Right lobe of liver (tissue), 6 donors: ENCODE measurements at regions not wholly inside any gene's neighbourhood (a gene's known extent, or its start where the extent isn't known, plus 50 kb on each side); places are given as distances from the start of the nearest gene placed in this dataset.
"Not testable (repeated sequence)": the region's sequence is repeated elsewhere in the genome, so short reads cannot be mapped to it uniquely, and the experiment has no call there.

Experiments used
- ATAC-seq, 4 donors: fragments of 200-7000 bp; cut with Tn5 transposase; one replicate each; pipeline ENCODE4 v1.9.1; 2020; ENCODE audit warnings: mild to moderate bottlenecking in 4 of 4, moderate library complexity in 4 of 4
- DNase-seq, 3 donors: peaks; one replicate each; pipeline ENCODE4 v3.0.0-alpha.2; 2020
- H3K27ac ChIP-seq, 3 donors: fragments of 200-600 bp; one replicate each; pipeline ENCODE4 v1.8.0; 2022
- H3K27me3 ChIP-seq, 2 donors: fragments of 200-600 bp; one replicate each; pipeline ENCODE4 v1.8.0; 2022
- H3K36me3 ChIP-seq, 4 donors: fragments of 200-600 bp; sonication (generic) in 1 of 4; one replicate each; pipeline versions ENCODE4 v1.5.1 to v1.8.0; 2017 to 2022; ENCODE audit warnings: control low read depth in 1 of 4
- H3K4me1 ChIP-seq, 4 donors: fragments of 200-600 bp; sonication (generic) in 1 of 4; one replicate each; pipeline versions ENCODE4 v1.5.1 to v1.8.0; 2017 to 2022; ENCODE audit warnings: control low read depth in 1 of 4
- H3K4me3 ChIP-seq, 3 donors: fragments of 200-600 bp; one replicate each; pipeline ENCODE4 v1.8.0; 2022
- H3K9me3 ChIP-seq, 4 donors: fragments of 200-600 bp; sonication (generic) in 1 of 4; one replicate each; pipeline versions ENCODE4 v1.5.1 to v1.8.0; 2017 to 2022; ENCODE audit warnings: control low read depth in 1 of 4
- POLR2A ChIP-seq: fragments of 450-650 bp; IDR thresholded peaks from one replicate; pipeline ENCODE4 v1.6.1; 2017; ENCODE audit warnings: antibody characterized with exemption, mild to moderate bottlenecking
- WGBS: methylation state at CpG from one replicate; pipeline ENCODE4 v1.1.6; 2018; ENCODE audit warnings: low coverage, low lambda C conversion rate; ENCODE audit not compliant: insufficient coverage; ENCODE audit errors: missing lambda C conversion rate; 5-methylcytosine and 5-hydroxymethylcytosine counted together
- intact Hi-C, 2 donors: fragments of 100-400 bp; cut with DNase I; formaldehyde crosslinking; loops; one replicate each; pipeline versions ENCODE4 v1.11.2 to v1.14.1; 2022
- TF ChIP-seq, protein P1 (sequence below), 4 donors: fragments of 200-600 bp in 3 of 4; fragments of 450-650 bp in 1 of 4; IDR thresholded peaks; one replicate each; pipeline versions ENCODE4 v1.5.1 to v1.8.0; 2016 to 2022; ENCODE audit warnings: antibody characterized with exemption in 4 of 4, mild to moderate bottlenecking in 2 of 4
- donor health status: DM: no; HTN: yes; CAD: no.
- donor health status: DM: no; HTN: no; CAD: no.
- donor health status: DM: no; HTN: no; CAD: no.
- donor health status: DM: no; HTN: yes; CAD: no.
- donor health status: DM: no; HTN: yes; CAD: no.

DNA sequence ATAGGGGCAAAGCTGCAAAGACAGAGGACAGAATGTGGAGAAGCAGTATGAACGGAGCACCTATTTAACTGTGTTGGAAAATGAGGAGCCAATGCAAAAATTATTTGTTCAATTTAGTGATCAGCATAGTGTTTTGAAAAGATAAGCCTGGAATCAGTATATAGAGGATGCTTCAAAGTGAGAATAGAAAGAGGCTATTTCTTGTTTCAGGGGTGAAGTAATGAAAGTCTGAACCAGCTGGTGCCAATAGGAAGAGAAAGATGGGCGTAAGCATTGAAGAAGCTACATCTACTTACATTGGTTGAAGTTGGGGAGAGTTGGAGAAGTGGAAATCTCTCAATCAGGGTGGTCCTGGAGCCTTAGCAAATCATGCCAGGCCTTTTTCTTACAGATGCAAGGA is 77.3 kb upstream of the SLC38A4 start:
- no peaks in the 10 kb centered on the region for H3K9me3 ChIP-seq
- DNase-seq: no peak
- intact Hi-C loops: no loop called here
- no peaks in the 10 kb centered on the region for H3K36me3 ChIP-seq
- H3K27ac ChIP-seq: no peak overlapping the region
- ATAC-seq: no peak
- no peak overlapping the region for H3K4me3 ChIP-seq
- 89% methylated on average over 2 of the region's 2 CpGs for WGBS
- H3K27me3 ChIP-seq: no peaks in the 10 kb centered on the region
- H3K4me1 ChIP-seq: no peaks in the 10 kb centered on the region
- no peak for TF ChIP-seq POLR2A
- TF ChIP-seq, protein P1, sequence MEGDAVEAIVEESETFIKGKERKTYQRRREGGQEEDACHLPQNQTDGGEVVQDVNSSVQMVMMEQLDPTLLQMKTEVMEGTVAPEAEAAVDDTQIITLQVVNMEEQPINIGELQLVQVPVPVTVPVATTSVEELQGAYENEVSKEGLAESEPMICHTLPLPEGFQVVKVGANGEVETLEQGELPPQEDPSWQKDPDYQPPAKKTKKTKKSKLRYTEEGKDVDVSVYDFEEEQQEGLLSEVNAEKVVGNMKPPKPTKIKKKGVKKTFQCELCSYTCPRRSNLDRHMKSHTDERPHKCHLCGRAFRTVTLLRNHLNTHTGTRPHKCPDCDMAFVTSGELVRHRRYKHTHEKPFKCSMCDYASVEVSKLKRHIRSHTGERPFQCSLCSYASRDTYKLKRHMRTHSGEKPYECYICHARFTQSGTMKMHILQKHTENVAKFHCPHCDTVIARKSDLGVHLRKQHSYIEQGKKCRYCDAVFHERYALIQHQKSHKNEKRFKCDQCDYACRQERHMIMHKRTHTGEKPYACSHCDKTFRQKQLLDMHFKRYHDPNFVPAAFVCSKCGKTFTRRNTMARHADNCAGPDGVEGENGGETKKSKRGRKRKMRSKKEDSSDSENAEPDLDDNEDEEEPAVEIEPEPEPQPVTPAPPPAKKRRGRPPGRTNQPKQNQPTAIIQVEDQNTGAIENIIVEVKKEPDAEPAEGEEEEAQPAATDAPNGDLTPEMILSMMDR (IDR thresholded peaks at IDR 0.05): no peak

DNA sequence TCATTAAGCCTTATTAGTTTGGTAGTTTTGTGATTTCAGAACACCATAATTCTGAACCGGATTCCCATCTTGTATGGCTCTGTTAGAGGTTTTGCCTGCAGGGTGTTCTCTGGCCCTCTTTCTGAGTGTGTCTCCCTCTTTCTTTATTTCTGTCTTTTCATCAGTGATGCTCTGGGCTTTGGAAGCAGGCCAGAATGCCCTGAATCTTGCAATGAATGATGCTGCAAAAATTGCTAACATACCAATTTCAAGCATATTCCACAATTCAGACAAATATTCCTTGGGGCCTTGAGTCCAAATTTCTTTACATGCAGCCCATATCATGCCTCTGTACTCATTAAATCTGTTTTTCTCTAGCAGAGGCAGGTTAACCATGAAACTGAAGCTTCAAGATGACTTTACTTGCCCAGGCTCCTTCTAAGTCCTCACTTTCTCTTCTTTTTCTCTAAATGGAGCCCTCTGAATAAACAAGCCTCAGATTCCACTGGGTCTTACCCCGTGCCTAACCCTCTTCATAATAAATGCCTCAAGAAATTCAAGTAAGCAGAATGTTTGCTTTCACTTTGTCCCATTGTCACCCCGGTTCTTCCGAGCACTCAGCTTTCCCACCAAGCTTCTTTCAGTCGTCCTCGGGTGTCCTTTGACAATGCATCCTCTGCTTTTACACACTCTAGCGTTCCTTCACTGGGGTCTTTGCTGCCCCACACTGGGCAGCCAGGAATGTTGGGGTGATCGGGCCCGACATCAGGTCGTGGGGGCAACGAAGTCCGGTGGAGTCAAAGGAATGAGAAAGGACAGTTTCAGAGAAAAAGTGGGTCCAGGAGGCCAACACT is 78.8 kb upstream of the SLC38A4 start:
- Histone ChIP-seq H3K36me3 (no peaks in the 10 kb centered on the region), H3K27ac (no peak overlapping the region), H3K4me1 (no peaks in the 10 kb centered on the region), H3K9me3 (no peaks in the 10 kb centered on the region), H3K27me3 (no peaks in the 10 kb centered on the region), H3K4me3 (no peak overlapping the region)
- 87% methylated on average over 11 of the region's 12 CpGs for whole genome bisulfite sequencing
- intact Hi-C loops: no loop called here
- no peak for DNase-seq
- TF ChIP-seq, protein P1 (IDR thresholded peaks at IDR 0.05): no peak
- TF ChIP-seq POLR2A: no peak
- ATAC-seq: no peak

DNA sequence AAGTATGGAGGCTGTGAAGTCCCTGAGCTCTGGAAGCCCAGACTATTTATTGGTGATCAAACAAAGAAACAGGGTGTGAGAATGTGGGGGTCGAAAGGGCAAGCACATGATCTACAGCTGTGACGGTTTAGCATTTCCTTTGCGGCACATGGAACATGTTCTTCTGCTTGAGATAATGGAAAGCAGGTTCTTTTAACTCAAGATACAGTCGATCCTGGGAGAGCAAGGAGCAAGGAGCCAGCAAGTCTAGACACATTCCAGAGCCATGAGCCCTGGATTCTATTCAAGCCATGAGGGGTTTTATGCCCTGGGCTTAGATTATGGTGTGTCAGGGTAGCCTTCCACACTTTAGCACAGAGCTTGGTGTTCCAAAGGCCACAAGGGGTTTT is 79.4 kb upstream of the SLC38A4 start:
- DNase-seq, intact Hi-C loops, H3K9me3 ChIP-seq, H3K4me3 ChIP-seq, H3K27me3 ChIP-seq, H3K36me3 ChIP-seq, ATAC-seq, H3K4me1 ChIP-seq, H3K27ac ChIP-seq: not testable (repeated sequence)
- WGBS: 77% methylated on average over 4 of the region's 4 CpGs

DNA sequence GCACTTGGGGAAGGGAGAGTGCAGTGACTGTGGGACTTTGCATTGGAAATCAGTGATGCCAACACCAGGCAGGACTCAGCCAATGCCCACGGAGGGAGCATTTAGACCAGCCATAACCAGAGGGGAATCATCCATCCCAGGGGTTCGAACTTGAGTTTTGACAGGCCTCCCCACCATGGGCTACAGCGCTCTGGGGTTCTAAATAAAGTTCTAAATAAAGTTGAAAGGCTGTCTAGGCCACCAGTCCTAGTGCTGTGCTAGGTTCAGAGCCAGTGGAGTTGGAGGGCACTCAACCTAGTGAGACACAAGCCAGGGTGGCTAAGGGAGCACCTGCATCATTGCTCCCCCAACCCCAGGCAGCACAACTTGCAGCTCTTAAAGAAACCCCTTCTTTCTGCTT is 82.0 kb upstream of the SLC38A4 start:
- H3K36me3 ChIP-seq: no peaks in the 10 kb centered on the region
- no peak overlapping the region for H3K4me3 ChIP-seq
- no peaks in the 10 kb centered on the region for H3K27me3 ChIP-seq
- intact Hi-C loops: no loop called here
- ATAC-seq (no peak), DNase-seq (no peak)
- TF ChIP-seq POLR2A: no peak
- TF ChIP-seq, protein P1 (IDR thresholded peaks at IDR 0.05): no peak
- no CpG with 5 or more reads among the region's 3 CpGs for WGBS
- H3K9me3 ChIP-seq: no peaks in the 10 kb centered on the region
- H3K27ac ChIP-seq: no peak overlapping the region
- H3K4me1 ChIP-seq: no peaks in the 10 kb centered on the region

DNA sequence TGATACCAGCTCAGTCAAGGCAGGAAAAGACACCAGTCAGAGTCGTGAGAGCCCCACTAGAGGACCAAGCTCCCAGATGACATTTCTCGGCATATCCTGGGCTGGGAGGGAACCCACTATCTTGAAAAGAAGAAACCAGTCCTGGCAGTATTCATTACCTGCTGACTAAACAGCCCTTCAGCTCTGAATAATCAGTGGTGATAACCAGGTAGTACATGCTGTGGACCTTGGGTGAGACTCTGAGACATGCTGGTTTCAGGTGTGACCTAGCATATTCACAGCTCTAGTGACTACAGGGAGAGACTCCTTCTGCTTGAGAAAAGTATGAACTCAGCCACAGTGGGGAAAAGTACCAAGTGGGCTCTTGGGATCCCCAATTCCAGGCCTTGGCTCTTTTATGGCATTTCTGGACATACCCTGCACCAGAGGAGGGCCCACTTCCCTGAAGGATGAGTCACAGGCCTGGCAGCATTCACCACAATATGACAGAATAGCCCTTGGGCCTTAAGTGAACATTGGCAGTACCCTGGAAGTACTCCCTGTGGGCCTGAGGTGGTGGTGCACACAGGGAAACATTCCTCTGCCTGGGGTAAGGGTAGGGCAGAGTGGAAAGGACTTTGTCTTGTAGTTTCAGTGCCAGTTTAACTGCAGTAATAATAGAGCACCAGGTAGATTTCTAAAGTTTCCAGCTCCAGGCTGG is 82.6 kb upstream of the SLC38A4 start:
- TF ChIP-seq, protein P1 (IDR thresholded peaks at IDR 0.05): no peak
- TF ChIP-seq POLR2A: no peak
- H3K27ac ChIP-seq: no peak overlapping the region
- ATAC-seq (peak in 2 of 4 donors; percentile 43 to 79), DNase-seq (no peak)
- H3K9me3 ChIP-seq: no peaks in the 10 kb centered on the region
- H3K27me3 ChIP-seq: no peaks in the 10 kb centered on the region
- H3K4me1 ChIP-seq: no peaks in the 10 kb centered on the region
- intact Hi-C loops: no loop called here
- no peaks in the 10 kb centered on the region for H3K36me3 ChIP-seq
- WGBS: no CpG with 5 or more reads among the region's 2 CpGs
- H3K4me3 ChIP-seq: no peak overlapping the region
